Endothelial cell of umbilical vein (primary cell): ENCODE measurements at regions not wholly inside any gene's neighbourhood (a gene's known extent, or its start where the extent isn't known, plus 50 kb on each side); places are given as distances from the start of the nearest gene placed in this dataset.

Experiments
- EZH2 ChIP-seq: IDR thresholded peaks from 2 replicates; pipeline ENCODE4 v1.6.1; 2012; ENCODE audit warnings: borderline replicate concordance, low read depth, mild to moderate bottlenecking, moderate library complexity, low read length, inconsistent platforms; ENCODE audit not compliant: severe bottlenecking
- POLR2A ChIP-seq: IDR thresholded peaks from 2 replicates; pipeline ENCODE4 v1.6.1; 2012; ENCODE audit warnings: low read depth, mild to moderate bottlenecking, control low read depth, low read length
- TF ChIP-seq, protein P1 (sequence below), 2 donors: IDR thresholded peaks; 1 replicate in 1 of 2; 2 replicates in 1 of 2; pipeline ENCODE4 v1.5.1; 2011; ENCODE audit warnings: low read length in 2 of 2, mild to moderate bottlenecking in 2 of 2, moderate library complexity in 2 of 2, control low read depth in 1 of 2, inconsistent platforms in 1 of 2, low read depth in 1 of 2; ENCODE audit not compliant: insufficient read depth in 1 of 2; ENCODE audit errors: extremely low read depth in 1 of 2

DNA sequence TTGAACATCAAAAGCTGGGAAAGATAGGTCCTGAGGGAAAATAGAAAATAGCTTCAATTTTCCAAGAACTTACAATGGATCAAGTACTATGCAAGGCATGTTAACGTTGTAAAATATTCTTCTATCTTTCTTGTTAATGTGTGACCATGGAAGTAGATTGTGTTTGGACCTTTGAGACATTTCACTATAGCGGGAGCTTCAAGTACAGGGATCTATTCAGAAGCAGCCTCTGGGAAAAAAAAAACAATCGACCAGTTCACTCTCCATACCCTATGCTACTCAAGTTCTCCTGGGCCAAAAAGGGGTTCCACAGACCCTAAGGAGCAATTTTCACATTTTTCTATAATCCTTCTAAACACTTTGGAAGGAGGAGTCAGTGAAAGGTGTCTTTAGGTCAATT lies 54.1 kb upstream of the ATP10B start:
- TF ChIP-seq EZH2 (no peak), POLR2A (no peak)
- TF ChIP-seq, protein P1, sequence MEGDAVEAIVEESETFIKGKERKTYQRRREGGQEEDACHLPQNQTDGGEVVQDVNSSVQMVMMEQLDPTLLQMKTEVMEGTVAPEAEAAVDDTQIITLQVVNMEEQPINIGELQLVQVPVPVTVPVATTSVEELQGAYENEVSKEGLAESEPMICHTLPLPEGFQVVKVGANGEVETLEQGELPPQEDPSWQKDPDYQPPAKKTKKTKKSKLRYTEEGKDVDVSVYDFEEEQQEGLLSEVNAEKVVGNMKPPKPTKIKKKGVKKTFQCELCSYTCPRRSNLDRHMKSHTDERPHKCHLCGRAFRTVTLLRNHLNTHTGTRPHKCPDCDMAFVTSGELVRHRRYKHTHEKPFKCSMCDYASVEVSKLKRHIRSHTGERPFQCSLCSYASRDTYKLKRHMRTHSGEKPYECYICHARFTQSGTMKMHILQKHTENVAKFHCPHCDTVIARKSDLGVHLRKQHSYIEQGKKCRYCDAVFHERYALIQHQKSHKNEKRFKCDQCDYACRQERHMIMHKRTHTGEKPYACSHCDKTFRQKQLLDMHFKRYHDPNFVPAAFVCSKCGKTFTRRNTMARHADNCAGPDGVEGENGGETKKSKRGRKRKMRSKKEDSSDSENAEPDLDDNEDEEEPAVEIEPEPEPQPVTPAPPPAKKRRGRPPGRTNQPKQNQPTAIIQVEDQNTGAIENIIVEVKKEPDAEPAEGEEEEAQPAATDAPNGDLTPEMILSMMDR (IDR thresholded peaks at IDR 0.05; ENCODE audit: extremely low read depth in 1 of 2, insufficient read depth in 1 of 2, low read depth in 1 of 2, low read length in 2 of 2), result no peak
